HEK293T (cell line): ENCODE measurements at regions not wholly inside any gene's neighbourhood (a gene's known extent, or its start where the extent isn't known, plus 50 kb on each side); places are given as distances from the start of the nearest gene placed in this dataset.

Source experiments
- CTCF ChIA-PET: fragments of 350-600 bp; formaldehyde crosslinking; extraction: SDS; loops from one replicate; lab custom pipeline; 2021; ENCODE audit warnings: antibody characterized with exemption, inconsistent platforms; lab: Yijun Ruan, JAX
- POLR2A ChIA-PET: fragments of 350-600 bp; formaldehyde crosslinking; extraction: SDS; loops from one replicate; lab custom pipeline; 2020; ENCODE audit warnings: antibody characterized with exemption, inconsistent platforms; lab: Yijun Ruan, JAX
- DNase-seq: peaks from one replicate; pipeline ENCODE4 v3.0.0; 2012; ENCODE audit warnings: mixed read lengths; ENCODE audit errors: extremely low spot score
- ARNT ChIP-seq: fragments of 450-650 bp; IDR thresholded peaks from 2 replicates; pipeline ENCODE4 v1.6.1; 2017; ENCODE audit warnings: mild to moderate bottlenecking
- BHLHE40 ChIP-seq: fragments of 450-650 bp; IDR thresholded peaks from 2 replicates; pipeline ENCODE4 v1.6.1; 2016; ENCODE audit warnings: mild to moderate bottlenecking, moderate library complexity, borderline replicate concordance
- CTBP1 ChIP-seq: fragments of 450-650 bp; IDR thresholded peaks from 2 replicates; pipeline ENCODE4 v1.6.1; 2016; ENCODE audit warnings: borderline replicate concordance
- ELF4 ChIP-seq: fragments of 450-650 bp; IDR thresholded peaks from 2 replicates; pipeline ENCODE4 v1.6.1; 2017; ENCODE audit warnings: antibody characterized with exemption
- FOXA1 ChIP-seq: fragments of 450-650 bp; IDR thresholded peaks from 2 replicates; pipeline ENCODE4 v1.6.1; 2016; ENCODE audit warnings: mild to moderate bottlenecking
- FOXK2 ChIP-seq: fragments of 450-650 bp; IDR thresholded peaks from 2 replicates; pipeline ENCODE4 v1.6.1; 2016; ENCODE audit warnings: mild to moderate bottlenecking
- FOXM1 ChIP-seq: fragments of 450-650 bp; IDR thresholded peaks from 2 replicates; pipeline ENCODE4 v1.6.1; 2017; ENCODE audit warnings: mild to moderate bottlenecking, borderline replicate concordance
- HDGF ChIP-seq: fragments of 450-650 bp; IDR thresholded peaks from 2 replicates; pipeline ENCODE4 v1.6.1; 2017; ENCODE audit warnings: antibody characterized with exemption, borderline replicate concordance
- L3MBTL2 ChIP-seq: fragments of 450-650 bp; conservative IDR thresholded peaks from 2 replicates; pipeline ENCODE4 v1.6.1; 2016; ENCODE audit warnings: mild to moderate bottlenecking
- LEF1 ChIP-seq: fragments of 450-650 bp; IDR thresholded peaks from 2 replicates; pipeline ENCODE4 v1.6.1; 2017; ENCODE audit warnings: mild to moderate bottlenecking, borderline replicate concordance
- NFRKB ChIP-seq: fragments of 450-650 bp; IDR thresholded peaks from 2 replicates; pipeline ENCODE4 v1.6.1; 2016; ENCODE audit warnings: mild to moderate bottlenecking, moderate library complexity
- SP1 ChIP-seq: fragments of 450-650 bp; IDR thresholded peaks from 2 replicates; pipeline ENCODE4 v1.6.1; 2017
- SUZ12 ChIP-seq: fragments of 450-650 bp; IDR thresholded peaks from 2 replicates; pipeline ENCODE4 v1.6.1; 2016; ENCODE audit warnings: mild to moderate bottlenecking
- TARDBP ChIP-seq: fragments of 450-650 bp; IDR thresholded peaks from 2 replicates; pipeline ENCODE4 v1.6.1; 2016
- ZNF384 ChIP-seq: fragments of 450-650 bp; IDR thresholded peaks from 2 replicates; pipeline ENCODE4 v1.6.1; 2016
- TF ChIP-seq, protein P1 (sequence below): fragments of 450-650 bp; IDR thresholded peaks from 2 replicates; pipeline ENCODE4 v1.6.1; 2016

DNA sequence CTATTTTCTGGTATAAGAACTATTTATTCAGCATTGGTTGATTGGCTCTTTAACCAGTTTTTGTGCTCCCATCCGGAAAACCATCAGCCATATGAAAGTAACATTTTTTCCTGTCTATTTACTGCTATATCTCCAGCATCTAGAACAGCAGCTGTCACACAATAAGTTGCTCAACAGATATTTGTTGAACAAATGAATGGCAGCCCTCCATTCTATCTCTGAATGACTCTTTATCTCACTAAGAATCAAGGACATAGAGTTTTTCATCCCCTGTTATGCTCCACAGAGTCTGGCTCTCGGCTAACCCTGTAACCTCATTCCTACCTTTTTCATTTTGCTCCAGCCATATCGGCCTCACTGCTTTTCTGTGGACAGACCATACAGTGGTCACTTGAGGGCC, 145.5 kb downstream of the SLITRK6 start:
- ChIA-PET POLR2A (no interaction called here), CTCF (no interaction called here)
- DNase-seq: no peak
- no peak for TF ChIP-seq L3MBTL2
- no peak for TF ChIP-seq BHLHE40

DNA sequence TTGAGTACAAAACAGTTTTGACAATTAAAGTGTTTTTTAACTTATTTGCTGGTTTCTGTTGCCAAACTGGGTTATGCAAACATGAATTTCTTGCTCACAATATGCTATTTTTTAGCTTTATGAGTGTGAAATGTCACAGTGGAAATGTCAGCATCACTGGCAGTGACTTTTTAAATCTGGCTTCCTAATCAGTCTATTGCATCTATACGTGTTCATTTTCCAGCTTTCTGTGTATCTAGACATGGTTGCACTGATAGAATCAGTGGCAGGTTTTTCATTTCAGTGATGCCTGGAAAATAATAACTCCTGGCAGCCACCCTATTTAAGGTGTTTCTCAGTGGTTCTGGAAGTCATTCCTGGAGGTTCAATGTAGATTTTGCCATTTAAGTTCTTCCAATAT, 146.7 kb downstream of the SLITRK6 start:
- ChIA-PET CTCF (no interaction called here), POLR2A (no interaction called here)
- TF ChIP-seq ELF4 (no peak), FOXA1 (no peak), FOXM1 (no peak), LEF1 (no peak), BHLHE40 (no peak), NFRKB (no peak), ARNT (no peak), FOXK2 (no peak), CTBP1 (no peak), HDGF (no peak)
- DNase-seq: no peak

DNA sequence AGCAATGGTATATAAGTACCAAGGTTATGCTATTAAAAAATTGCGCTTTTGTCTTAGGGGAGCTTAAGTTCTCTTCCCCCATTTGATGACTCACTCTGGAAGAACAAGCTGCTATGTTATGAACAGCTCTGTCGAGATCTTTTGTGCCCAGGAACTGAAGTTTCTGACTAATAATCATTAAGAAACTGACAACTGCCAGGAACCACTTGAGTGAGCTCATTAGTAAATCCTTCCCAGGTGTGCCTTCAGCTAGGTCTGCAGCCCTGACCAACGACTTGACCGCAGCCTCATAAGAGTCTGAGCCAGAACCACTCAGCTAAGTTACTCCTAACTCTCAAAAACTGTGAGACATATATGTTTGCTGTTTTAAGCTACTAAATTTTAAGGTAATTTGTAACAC, 147.8 kb downstream of the SLITRK6 start:
- no peak for DNase-seq
- CTCF ChIA-PET: no interaction called here
- TF ChIP-seq FOXK2 (no peak), SP1 (no peak), FOXA1 (no peak), ELF4 (no peak)
- POLR2A ChIA-PET: no interaction called here

DNA sequence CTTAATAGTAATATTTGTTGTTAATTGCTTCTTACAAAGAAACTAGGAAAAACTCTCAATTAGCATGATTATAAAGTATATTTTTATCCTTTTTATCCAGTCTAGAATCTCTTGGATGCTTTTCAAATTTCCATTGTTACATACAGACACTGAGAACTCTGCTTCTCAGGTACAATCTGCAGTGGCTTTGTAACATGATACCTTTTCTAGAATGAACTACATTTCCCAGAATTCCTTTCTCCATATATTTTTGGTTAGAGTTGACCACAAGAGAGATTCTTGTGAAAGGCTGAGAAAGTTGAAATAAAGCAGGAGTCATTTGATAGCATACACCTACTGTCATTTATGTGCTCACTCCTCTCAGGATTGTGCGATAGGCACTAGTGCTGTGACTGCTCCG, 148.6 kb downstream of the SLITRK6 start:
- ChIA-PET POLR2A (no interaction called here), CTCF (no interaction called here)
- no peak for DNase-seq
- TF ChIP-seq NFRKB (no peak), L3MBTL2 (no peak), FOXK2 (no peak), ARNT (no peak), LEF1 (no peak), ZNF384 (no peak), BHLHE40 (no peak), FOXM1 (no peak), FOXA1 (no peak), ELF4 (no peak), TARDBP (no peak), SP1 (no peak), CTBP1 (no peak), HDGF (no peak)
- TF ChIP-seq, protein P1, sequence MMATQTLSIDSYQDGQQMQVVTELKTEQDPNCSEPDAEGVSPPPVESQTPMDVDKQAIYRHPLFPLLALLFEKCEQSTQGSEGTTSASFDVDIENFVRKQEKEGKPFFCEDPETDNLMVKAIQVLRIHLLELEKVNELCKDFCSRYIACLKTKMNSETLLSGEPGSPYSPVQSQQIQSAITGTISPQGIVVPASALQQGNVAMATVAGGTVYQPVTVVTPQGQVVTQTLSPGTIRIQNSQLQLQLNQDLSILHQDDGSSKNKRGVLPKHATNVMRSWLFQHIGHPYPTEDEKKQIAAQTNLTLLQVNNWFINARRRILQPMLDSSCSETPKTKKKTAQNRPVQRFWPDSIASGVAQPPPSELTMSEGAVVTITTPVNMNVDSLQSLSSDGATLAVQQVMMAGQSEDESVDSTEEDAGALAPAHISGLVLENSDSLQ: no peak

GRCh38 chr13:85640727-85641126, 158.5 kb downstream of the SLITRK6 start:
- DNase-seq: no peak
- ChIA-PET POLR2A (no interaction called here), CTCF (no interaction called here)
- TF ChIP-seq ELF4 (no peak), HDGF (no peak), ARNT (no peak), TARDBP (no peak), SP1 (no peak), FOXM1 (no peak)
- TF ChIP-seq, protein P1: no peak

DNA sequence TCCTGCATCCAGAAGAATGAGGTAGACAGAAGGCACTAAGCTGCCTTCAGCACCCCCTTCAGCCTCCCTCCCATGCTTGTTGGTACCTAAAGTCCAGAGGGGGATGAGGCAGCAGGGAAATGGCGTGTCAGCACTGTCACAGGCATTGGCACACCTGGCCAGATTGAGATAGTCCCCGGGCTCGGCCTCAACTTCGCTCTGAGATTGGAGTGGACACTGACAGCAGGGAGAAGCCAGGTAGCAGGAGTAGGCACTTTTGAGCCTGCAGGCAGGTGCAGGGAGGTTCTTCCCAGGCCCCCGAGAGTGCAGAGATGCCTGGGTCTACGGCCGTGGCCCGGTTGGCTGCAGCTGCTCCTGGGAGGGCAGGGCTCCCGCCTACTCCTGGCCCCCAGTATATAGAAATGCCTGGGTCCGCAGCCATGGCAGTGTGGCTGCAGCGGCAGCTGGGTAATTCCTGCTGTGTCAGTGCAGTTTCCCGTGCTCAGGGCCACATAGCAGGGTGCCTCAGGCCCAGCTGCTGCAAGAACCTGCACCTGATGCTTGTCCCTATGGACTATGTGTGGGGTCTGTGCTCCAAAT, 160.3 kb downstream of the SLITRK6 start:
- no peak for DNase-seq
- POLR2A ChIA-PET: no interaction called here
- no peak for TF ChIP-seq ZNF384
- TF ChIP-seq, protein P1: no peak
- TF ChIP-seq LEF1: no peak
- no peak for TF ChIP-seq ARNT
- TF ChIP-seq NFRKB: no peak
- no peak for TF ChIP-seq ELF4
- TF ChIP-seq FOXK2: no peak
- TF ChIP-seq SP1: no peak
- no peak for TF ChIP-seq CTBP1
- no peak for TF ChIP-seq SUZ12
- no peak for TF ChIP-seq FOXM1
- no peak for TF ChIP-seq TARDBP
- TF ChIP-seq BHLHE40: no peak
- no peak for TF ChIP-seq HDGF
- TF ChIP-seq FOXA1: no peak
- TF ChIP-seq L3MBTL2: no peak
- CTCF ChIA-PET: no interaction called here

- no peak for TF ChIP-seq FOXK2
- TF ChIP-seq BHLHE40: no peak
- TF ChIP-seq LEF1: no peak
- no peak for TF ChIP-seq NFRKB
- TF ChIP-seq ARNT: no peak
- TF ChIP-seq ELF4: no peak
- no peak for TF ChIP-seq CTBP1
- TF ChIP-seq SUZ12: no peak
- TF ChIP-seq FOXM1: no peak
- no peak for TF ChIP-seq SP1
- TF ChIP-seq L3MBTL2: no peak
- TF ChIP-seq TARDBP: no peak
- TF ChIP-seq HDGF: no peak
- TF ChIP-seq FOXA1: no peak
- no peak for TF ChIP-seq ZNF384
- TF ChIP-seq, protein P1: no peak
- CTCF ChIA-PET: no interaction called here
- POLR2A ChIA-PET: no interaction called here
- no peak for DNase-seq
Observed at GRCh38 chr13:85638265-85638664, 161.0 kb downstream of the SLITRK6 start.
